Gastroesophageal sphincter (tissue), 3 donors: ENCODE measurements at regions not wholly inside any gene's neighbourhood (a gene's known extent, or its start where the extent isn't known, plus 50 kb on each side); places are given as distances from the start of the nearest gene placed in this dataset.

Experiments used
- POLR2A ChIP-seq, 2 donors: fragments of 450-650 bp; IDR thresholded peaks; one replicate each; pipeline ENCODE4 v1.6.1; 2017; ENCODE audit warnings: antibody characterized with exemption in 2 of 2, mild to moderate bottlenecking in 2 of 2, moderate library complexity in 1 of 2
- TF ChIP-seq, protein P1 (sequence below), 4 experiments: fragments of 200-600 bp in 2 of 4; fragments of 450-650 bp in 2 of 4; sonication (generic) in 1 of 4; IDR thresholded peaks; one replicate each; pipeline ENCODE4 v1.5.1; 2017 to 2019; ENCODE audit warnings: antibody characterized with exemption in 4 of 4, mild to moderate bottlenecking in 2 of 4, moderate library complexity in 2 of 4

DNA sequence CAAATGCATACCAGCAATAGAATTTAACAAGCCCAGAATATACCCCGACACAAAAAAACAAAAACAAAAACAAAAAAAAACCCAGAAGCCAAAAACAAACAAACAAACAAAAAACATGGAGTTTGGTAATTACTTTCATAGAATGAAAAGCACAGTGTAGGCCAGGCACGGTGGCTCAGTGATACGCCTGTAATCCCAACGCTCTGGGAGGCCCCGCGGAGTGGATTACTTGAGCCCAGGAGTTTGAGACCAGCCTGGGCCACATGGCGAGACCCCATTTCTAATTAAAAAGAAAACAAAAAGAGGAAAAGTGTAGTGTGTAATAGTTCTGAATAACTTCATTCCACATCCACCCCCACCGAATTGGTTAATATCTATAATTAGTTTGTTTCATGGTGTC, 1265.7 kb downstream of the NCAM2 start:
- TF ChIP-seq, protein P1, sequence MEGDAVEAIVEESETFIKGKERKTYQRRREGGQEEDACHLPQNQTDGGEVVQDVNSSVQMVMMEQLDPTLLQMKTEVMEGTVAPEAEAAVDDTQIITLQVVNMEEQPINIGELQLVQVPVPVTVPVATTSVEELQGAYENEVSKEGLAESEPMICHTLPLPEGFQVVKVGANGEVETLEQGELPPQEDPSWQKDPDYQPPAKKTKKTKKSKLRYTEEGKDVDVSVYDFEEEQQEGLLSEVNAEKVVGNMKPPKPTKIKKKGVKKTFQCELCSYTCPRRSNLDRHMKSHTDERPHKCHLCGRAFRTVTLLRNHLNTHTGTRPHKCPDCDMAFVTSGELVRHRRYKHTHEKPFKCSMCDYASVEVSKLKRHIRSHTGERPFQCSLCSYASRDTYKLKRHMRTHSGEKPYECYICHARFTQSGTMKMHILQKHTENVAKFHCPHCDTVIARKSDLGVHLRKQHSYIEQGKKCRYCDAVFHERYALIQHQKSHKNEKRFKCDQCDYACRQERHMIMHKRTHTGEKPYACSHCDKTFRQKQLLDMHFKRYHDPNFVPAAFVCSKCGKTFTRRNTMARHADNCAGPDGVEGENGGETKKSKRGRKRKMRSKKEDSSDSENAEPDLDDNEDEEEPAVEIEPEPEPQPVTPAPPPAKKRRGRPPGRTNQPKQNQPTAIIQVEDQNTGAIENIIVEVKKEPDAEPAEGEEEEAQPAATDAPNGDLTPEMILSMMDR (IDR thresholded peaks at IDR 0.05), result no peak
- TF ChIP-seq POLR2A (IDR thresholded peaks at IDR 0.05), result no peak
